CD14-positive monocyte (primary cell): ENCODE measurements at regions not wholly inside any gene's neighbourhood (a gene's known extent, or its start where the extent isn't known, plus 50 kb on each side); places are given as distances from the start of the nearest gene placed in this dataset.

Source experiments
- DNase-seq, 3 donors: peaks; one replicate each; pipeline ENCODE4 v3.0.0-alpha.2; 2011 to 2022
- H2AFZ ChIP-seq: 2 replicates; pipeline ENCODE4 v1.6.0; 2012; ENCODE audit warnings: mild to moderate bottlenecking, low read depth, low read length, inconsistent platforms; ENCODE audit not compliant: insufficient read depth, poor library complexity, severe bottlenecking
- H3K27ac ChIP-seq, 2 donors: 1 replicate in 1 of 2; 2 replicates in 1 of 2; pipeline ENCODE4 v1.5.1; 2012 to 2013; ENCODE audit warnings: low read length in 2 of 2, control low read depth in 1 of 2, inconsistent platforms in 1 of 2, low read depth in 1 of 2, mild to moderate bottlenecking in 1 of 2
- H3K27me3 ChIP-seq, 2 donors: one replicate each; pipeline versions ENCODE4 v1.6.0 to v1.6.1; 2011 to 2013; ENCODE audit warnings: low read length in 2 of 2; ENCODE audit not compliant: control insufficient read depth in 2 of 2, insufficient read depth in 2 of 2
- H3K36me3 ChIP-seq, 2 donors: replicated peaks in 1 of 2; 1 replicate in 1 of 2; 2 replicates in 1 of 2; pipeline versions ENCODE4 v1.5.1 to v1.6.1; 2012 to 2013; ENCODE audit warnings: low read length in 2 of 2, control low read depth in 1 of 2, inconsistent platforms in 1 of 2, mild to moderate bottlenecking in 1 of 2; ENCODE audit not compliant: insufficient read depth in 2 of 2, control insufficient read depth in 1 of 2
- H3K4me1 ChIP-seq, 2 donors: 1 replicate in 1 of 2; 2 replicates in 1 of 2; pipeline versions ENCODE4 v1.5.1 to v1.6.1; 2012 to 2013; ENCODE audit warnings: low read length in 2 of 2, control low read depth in 1 of 2, inconsistent platforms in 1 of 2, mild to moderate bottlenecking in 1 of 2, moderate library complexity in 1 of 2; ENCODE audit not compliant: insufficient read depth in 2 of 2, control insufficient read depth in 1 of 2
- H3K4me2 ChIP-seq: replicated peaks from 2 replicates; pipeline ENCODE3; 2012; ENCODE audit warnings: low read length, moderate library complexity, mild to moderate bottlenecking; ENCODE audit not compliant: poor library complexity, severe bottlenecking; ENCODE audit errors: extremely low read depth
- H3K4me3 ChIP-seq, 3 experiments: fragments of 200-600 bp in 1 of 3; sonication (generic) in 1 of 3; replicated peaks in 1 of 3; 1 replicate in 2 of 3; 2 replicates in 1 of 3; pipeline ENCODE4 v1.5.1; 2011 to 2013; ENCODE audit warnings: low read length in 3 of 3, mild to moderate bottlenecking in 3 of 3, control low read depth in 2 of 3, low read depth in 2 of 3, inconsistent platforms in 1 of 3, moderate library complexity in 1 of 3
- H3K79me2 ChIP-seq: 2 replicates; pipeline ENCODE4 v1.6.0; 2012; ENCODE audit warnings: mild to moderate bottlenecking, control low read depth, inconsistent platforms, low read length, moderate library complexity; ENCODE audit not compliant: insufficient read depth
- H3K9ac ChIP-seq: 2 replicates; pipeline ENCODE4 v1.6.0; 2017; ENCODE audit warnings: low read length, mild to moderate bottlenecking; ENCODE audit not compliant: insufficient read depth, poor library complexity, severe bottlenecking
- H3K9me3 ChIP-seq, 2 donors: replicated peaks in 1 of 2; 1 replicate in 1 of 2; 2 replicates in 1 of 2; pipeline versions ENCODE4 v1.5.1 to v1.6.1; 2012 to 2013; ENCODE audit warnings: low read length in 2 of 2, control low read depth in 1 of 2; ENCODE audit not compliant: control insufficient read depth in 1 of 2, insufficient read depth in 1 of 2
- H4K20me1 ChIP-seq: 2 replicates; pipeline ENCODE4 v1.6.0; 2012; ENCODE audit warnings: mild to moderate bottlenecking, low read length, control low read depth, moderate library complexity; ENCODE audit not compliant: insufficient read depth
- H3K27ac Mint-ChIP-seq, 7 donors: one replicate each; pipeline ENCODE4 v1.8.0; 2020; ENCODE audit warnings: mild to moderate bottlenecking in 7 of 7, mixed read lengths in 7 of 7, moderate library complexity in 6 of 7, inconsistent platforms in 2 of 7
- H3K27me3 Mint-ChIP-seq, 3 donors: one replicate each; pipeline ENCODE4 v1.8.0; 2021 to 2022; ENCODE audit warnings: low read depth in 3 of 3, mild to moderate bottlenecking in 3 of 3, mixed read lengths in 3 of 3, moderate library complexity in 3 of 3, inconsistent platforms in 1 of 3
- H3K36me3 Mint-ChIP-seq, 2 donors: one replicate each; pipeline ENCODE4 v1.8.0; 2020; ENCODE audit warnings: mixed read lengths in 2 of 2, inconsistent platforms in 1 of 2, mild to moderate bottlenecking in 1 of 2
- H3K4me1 Mint-ChIP-seq: one replicate; pipeline ENCODE4 v1.8.0; 2020; ENCODE audit warnings: mild to moderate bottlenecking, mixed read lengths
- H3K4me3 Mint-ChIP-seq, 2 donors: one replicate each; pipeline ENCODE4 v1.8.0; 2020; ENCODE audit warnings: mild to moderate bottlenecking in 2 of 2, mixed read lengths in 2 of 2, moderate library complexity in 1 of 2
- H3K9me3 Mint-ChIP-seq, 7 donors: one replicate each; pipeline ENCODE4 v1.8.0; 2020 to 2022; ENCODE audit warnings: mixed read lengths in 7 of 7, mild to moderate bottlenecking in 6 of 7, moderate library complexity in 6 of 7, inconsistent platforms in 2 of 7
- CTCF ChIP-seq: fragments of 200-600 bp; IDR thresholded peaks from one replicate; pipeline ENCODE4 v1.8.0; 2022; ENCODE audit warnings: antibody characterized with exemption, mild to moderate bottlenecking
- WGBS: methylation state at CpG from one replicate; pipeline ENCODE4 v1.1.5; 2013; ENCODE audit warnings: missing lambda C conversion rate; ENCODE audit not compliant: insufficient coverage; 5-methylcytosine and 5-hydroxymethylcytosine counted together
- intact Hi-C, 2 donors: fragments of 100-400 bp; cut with micrococcal nuclease; formaldehyde crosslinking; loops; one replicate each; pipeline versions ENCODE4 v1.15.0 to v1.15.1; 2023

- H3K4me1 ChIP-seq, result no peaks in the 10 kb centered on the region
- Mint-ChIP-seq H3K9me3 (peaks cover 6 to 13% (median 9%) of the 10 kb centered on the region in 7 donors), H3K27me3 (peaks cover 0 to 6% (median 1%) of the 10 kb centered on the region in 3 donors), H3K27ac (no peak overlapping the region), H3K4me3 (no peak overlapping the region), H3K4me1 (no peaks in the 10 kb centered on the region), H3K36me3 (no peaks in the 10 kb centered on the region)
- no peak overlapping the region for H3K27ac ChIP-seq
- H3K9ac ChIP-seq, result no peak overlapping the region
- 100% methylated on average over 1 of the region's 7 CpGs for WGBS
- no peak overlapping the region for H3K4me2 ChIP-seq
- DNase-seq, result no peak
- H3K27me3 ChIP-seq, result no peaks in the 10 kb centered on the region
- peaks cover 5% of the 10 kb centered on the region in 2 donors for H3K9me3 ChIP-seq
- intact Hi-C loops, result no loop called here
- H3K4me3 ChIP-seq, result no peak overlapping the region
- no peaks in the 10 kb centered on the region for H3K36me3 ChIP-seq
- H3K79me2 ChIP-seq, result no peaks in the 10 kb centered on the region
- TF ChIP-seq CTCF, result no peak
- no peak overlapping the region for H2AFZ ChIP-seq
- H4K20me1 ChIP-seq, result no peaks in the 10 kb centered on the region
Measured at GRCh38 chr4:123545667-123546572, 149.3 kb downstream of the SPRY1 start.

DNA sequence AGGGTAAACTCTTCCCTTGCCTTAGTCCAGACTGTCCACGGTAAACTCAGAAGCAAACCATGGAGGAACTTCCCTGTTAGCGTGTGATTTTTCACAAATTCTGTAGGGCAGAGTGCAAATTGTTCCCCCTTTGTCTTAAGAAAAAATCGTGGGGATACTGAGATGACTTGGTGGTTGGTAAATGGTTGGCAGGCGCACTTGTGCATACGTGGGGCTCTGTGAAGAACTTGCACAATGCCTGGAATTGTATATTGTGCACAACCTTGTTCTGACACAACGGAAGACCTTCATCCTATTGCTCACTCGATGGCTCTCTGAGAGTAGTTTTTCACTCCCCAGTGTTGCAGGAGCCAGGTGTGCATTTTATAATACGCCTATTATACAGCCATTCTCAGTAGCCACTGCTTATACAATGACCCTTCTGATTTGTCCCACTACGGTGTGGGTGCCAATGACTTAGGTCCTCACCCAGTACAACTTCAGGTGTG is 150.0 kb downstream of the SPRY1 start:
- Histone ChIP-seq H2AFZ (no peak overlapping the region), H3K27me3 (no peaks in the 10 kb centered on the region), H3K4me2 (no peak overlapping the region), H4K20me1 (no peaks in the 10 kb centered on the region), H3K4me3 (no peak overlapping the region), H3K4me1 (no peaks in the 10 kb centered on the region), H3K9ac (no peak overlapping the region), H3K9me3 (peaks cover 5% of the 10 kb centered on the region in 2 donors), H3K27ac (no peak overlapping the region), H3K79me2 (no peaks in the 10 kb centered on the region), H3K36me3 (no peaks in the 10 kb centered on the region)
- WGBS, result 86% methylated on average over 6 of the region's 9 CpGs
- Mint-ChIP-seq H3K27ac (no peak overlapping the region), H3K9me3 (peaks cover 6 to 13% (median 9%) of the 10 kb centered on the region in 7 donors), H3K36me3 (no peaks in the 10 kb centered on the region), H3K4me1 (no peaks in the 10 kb centered on the region), H3K27me3 (peaks cover 0 to 6% (median 1%) of the 10 kb centered on the region in 3 donors), H3K4me3 (no peak overlapping the region)
- TF ChIP-seq CTCF, result no peak
- intact Hi-C loops, result no loop called here
- DNase-seq, result no peak
